ENCODE measurements at regions not wholly inside any gene's neighbourhood (a gene's known extent, or its start where the extent isn't known, plus 50 kb on each side); places are given as distances from the start of the nearest gene placed in this dataset.

- no peak overlapping the region for H3K4me3 ChIP-seq
- no peaks in the 10 kb centered on the region for H3K36me3 ChIP-seq (ENCODE audit: control insufficient read depth in 4 of 4, insufficient read depth in 4 of 4, low read length in 4 of 4)
- no peaks in the 10 kb centered on the region for H3K27me3 ChIP-seq (ENCODE audit: control insufficient read depth in 3 of 3, insufficient read depth in 3 of 3, low read length in 2 of 3)
- ATAC-seq (ENCODE audit: insufficient read depth, low FRiP score) (no peak), DNase-seq (no peak)
- H3K4me1 ChIP-seq (ENCODE audit: control insufficient read depth in 5 of 5, insufficient read depth in 5 of 5, low read length in 5 of 5), result peaks cover 0 to 9% (median 3%) of the 10 kb centered on the region in 5 donors
- H3K27ac ChIP-seq (ENCODE audit: low read depth in 1 of 2, low read length in 1 of 2), result no peak overlapping the region
- WGBS, 2 donors, result 87 to 93% methylated on average over 10 of the region's 10 CpGs
- H3K9ac ChIP-seq (ENCODE audit: insufficient read depth in 1 of 2, low read length in 2 of 2), result no peak overlapping the region
- H3K9me3 ChIP-seq (ENCODE audit: control insufficient read depth in 4 of 4, insufficient read depth in 3 of 4, low read length in 3 of 4), result peaks cover 0 to 13% (median 5%) of the 10 kb centered on the region in 4 donors
- no peak for TF ChIP-seq CTCF (IDR thresholded peaks at IDR 0.05; ENCODE audit: control extremely low read depth, extremely low read depth)
Measured at GRCh38 chr6:158907931-158908330, 88.8 kb upstream of the EZR start.

DNA sequence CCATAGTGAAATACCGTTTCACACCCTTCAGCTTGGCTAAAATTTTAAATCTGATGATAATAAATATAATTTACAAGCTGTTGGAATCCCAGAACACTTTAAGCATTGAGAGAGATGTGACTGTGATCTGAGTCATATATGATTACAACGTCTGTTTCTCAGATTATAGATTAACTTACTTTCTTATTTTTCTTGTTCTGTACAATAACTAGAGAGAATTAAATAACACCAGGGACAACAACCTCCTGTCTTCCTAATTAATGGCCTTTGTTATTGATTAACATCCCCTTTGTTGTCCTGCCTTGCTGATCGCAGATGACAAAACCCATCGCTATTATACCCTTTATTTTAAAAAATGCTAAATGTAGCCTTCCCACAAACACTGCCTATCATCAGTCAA lies 87.8 kb upstream of the EZR start:
- H3K9ac ChIP-seq (ENCODE audit: insufficient read depth in 1 of 2, low read length in 2 of 2), result no peak overlapping the region
- TF ChIP-seq CTCF (IDR thresholded peaks at IDR 0.05; ENCODE audit: control extremely low read depth, extremely low read depth), result no peak
- H3K4me1 ChIP-seq (ENCODE audit: control insufficient read depth in 5 of 5, insufficient read depth in 5 of 5, low read length in 5 of 5), result peaks cover 0 to 8% (median 3%) of the 10 kb centered on the region in 5 donors
- H3K4me3 ChIP-seq, result no peak overlapping the region
- DNase-seq (no peak), ATAC-seq (ENCODE audit: insufficient read depth, low FRiP score) (no peak)
- no peaks in the 10 kb centered on the region for H3K36me3 ChIP-seq (ENCODE audit: control insufficient read depth in 4 of 4, insufficient read depth in 4 of 4, low read length in 4 of 4)
- 91 to 95% methylated on average over 4 of the region's 4 CpGs for WGBS, 2 donors
- H3K27ac ChIP-seq (ENCODE audit: low read depth in 1 of 2, low read length in 1 of 2), result no peak overlapping the region
- H3K27me3 ChIP-seq (ENCODE audit: control insufficient read depth in 3 of 3, insufficient read depth in 3 of 3, low read length in 2 of 3), result no peaks in the 10 kb centered on the region
- H3K9me3 ChIP-seq (ENCODE audit: control insufficient read depth in 4 of 4, insufficient read depth in 3 of 4, low read length in 3 of 4), result peaks cover 0 to 13% (median 5%) of the 10 kb centered on the region in 4 donors

GRCh38 chr6:158905277-158905676 lies 86.1 kb upstream of the EZR start:
- H3K4me3 ChIP-seq, result no peak overlapping the region
- no peaks in the 10 kb centered on the region for H3K4me1 ChIP-seq (ENCODE audit: control insufficient read depth in 5 of 5, insufficient read depth in 5 of 5, low read length in 5 of 5)
- H3K36me3 ChIP-seq (ENCODE audit: control insufficient read depth in 4 of 4, insufficient read depth in 4 of 4, low read length in 4 of 4), result no peaks in the 10 kb centered on the region
- DNase-seq, result no peak
- H3K27me3 ChIP-seq (ENCODE audit: control insufficient read depth in 3 of 3, insufficient read depth in 3 of 3, low read length in 2 of 3), result no peaks in the 10 kb centered on the region
- H3K9ac ChIP-seq (ENCODE audit: insufficient read depth in 1 of 2, low read length in 2 of 2), result no peak overlapping the region
- 92 to 99% methylated on average over 2 of the region's 2 CpGs for WGBS, 2 donors
- no peak for TF ChIP-seq CTCF (IDR thresholded peaks at IDR 0.05; ENCODE audit: control extremely low read depth, extremely low read depth)
- ATAC-seq (ENCODE audit: insufficient read depth, low FRiP score), result no peak
- H3K27ac ChIP-seq (ENCODE audit: low read depth in 1 of 2, low read length in 1 of 2), result no peak overlapping the region
- H3K9me3 ChIP-seq (ENCODE audit: control insufficient read depth in 4 of 4, insufficient read depth in 3 of 4, low read length in 3 of 4), result peaks cover 0 to 13% (median 5%) of the 10 kb centered on the region in 4 donors

GRCh38 chr6:158903801-158904200 lies 84.6 kb upstream of the EZR start:
- no peak overlapping the region for H3K27ac ChIP-seq (ENCODE audit: low read depth in 1 of 2, low read length in 1 of 2)
- whole genome bisulfite sequencing, 2 donors, result 82 to 97% methylated on average over 2 of the region's 2 CpGs
- H3K27me3 ChIP-seq (ENCODE audit: control insufficient read depth in 3 of 3, insufficient read depth in 3 of 3, low read length in 2 of 3), result no peaks in the 10 kb centered on the region
- no peak for ATAC-seq (ENCODE audit: insufficient read depth, low FRiP score)
- no peaks in the 10 kb centered on the region for H3K4me1 ChIP-seq (ENCODE audit: control insufficient read depth in 5 of 5, insufficient read depth in 5 of 5, low read length in 5 of 5)
- H3K9me3 ChIP-seq (ENCODE audit: control insufficient read depth in 4 of 4, insufficient read depth in 3 of 4, low read length in 3 of 4), result peaks cover 0 to 13% (median 5%) of the 10 kb centered on the region in 4 donors
- no peak for DNase-seq
- no peaks in the 10 kb centered on the region for H3K36me3 ChIP-seq (ENCODE audit: control insufficient read depth in 4 of 4, insufficient read depth in 4 of 4, low read length in 4 of 4)
- H3K9ac ChIP-seq (ENCODE audit: insufficient read depth in 1 of 2, low read length in 2 of 2), result no peak overlapping the region
- no peak for TF ChIP-seq CTCF (IDR thresholded peaks at IDR 0.05; ENCODE audit: control extremely low read depth, extremely low read depth)
- no peak overlapping the region for H3K4me3 ChIP-seq

All from lung (tissue), 11 donors.